OCI-LY1 (cell line): ENCODE measurements at regions not wholly inside any gene's neighbourhood (a gene's known extent, or its start where the extent isn't known, plus 50 kb on each side); places are given as distances from the start of the nearest gene placed in this dataset.

Experiments used
- EZH2 ChIP-seq: fragments of 200-600 bp; sonication (generic), shearing (Covaris generic); IDR thresholded peaks from 2 replicates; pipeline ENCODE4 v1.8.0; 2017; ENCODE audit warnings: borderline replicate concordance, mixed run types, mild to moderate bottlenecking, antibody characterized with exemption, low read length, moderate library complexity, mixed read lengths
- TF ChIP-seq, protein P1 (sequence below): fragments of 200-600 bp; sonication (generic), shearing (Covaris generic); IDR thresholded peaks from 2 replicates; pipeline ENCODE4 v1.5.1; 2017; ENCODE audit warnings: mild to moderate bottlenecking, antibody characterized with exemption, low read length, moderate library complexity, mixed read lengths

DNA sequence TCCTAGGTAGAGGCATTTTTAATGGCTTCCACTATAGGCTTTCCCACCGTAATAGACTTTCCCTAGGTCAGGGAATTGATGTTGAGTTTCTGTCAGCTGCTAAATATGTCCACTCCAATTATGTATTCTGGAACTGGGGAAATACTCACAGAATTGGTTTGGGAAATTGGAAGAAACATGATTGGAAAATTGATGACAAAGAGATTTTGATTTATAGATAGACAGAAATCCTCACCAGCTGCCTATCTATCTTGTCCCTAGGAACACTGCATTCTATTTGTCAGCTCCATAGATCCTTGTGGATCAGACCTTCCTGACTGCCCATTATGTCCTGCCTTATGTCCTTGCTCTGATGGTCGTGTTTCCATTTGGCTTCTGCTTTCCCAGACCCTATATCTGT lies 75.6 kb upstream of the TNIK start:
- TF ChIP-seq, protein P1, sequence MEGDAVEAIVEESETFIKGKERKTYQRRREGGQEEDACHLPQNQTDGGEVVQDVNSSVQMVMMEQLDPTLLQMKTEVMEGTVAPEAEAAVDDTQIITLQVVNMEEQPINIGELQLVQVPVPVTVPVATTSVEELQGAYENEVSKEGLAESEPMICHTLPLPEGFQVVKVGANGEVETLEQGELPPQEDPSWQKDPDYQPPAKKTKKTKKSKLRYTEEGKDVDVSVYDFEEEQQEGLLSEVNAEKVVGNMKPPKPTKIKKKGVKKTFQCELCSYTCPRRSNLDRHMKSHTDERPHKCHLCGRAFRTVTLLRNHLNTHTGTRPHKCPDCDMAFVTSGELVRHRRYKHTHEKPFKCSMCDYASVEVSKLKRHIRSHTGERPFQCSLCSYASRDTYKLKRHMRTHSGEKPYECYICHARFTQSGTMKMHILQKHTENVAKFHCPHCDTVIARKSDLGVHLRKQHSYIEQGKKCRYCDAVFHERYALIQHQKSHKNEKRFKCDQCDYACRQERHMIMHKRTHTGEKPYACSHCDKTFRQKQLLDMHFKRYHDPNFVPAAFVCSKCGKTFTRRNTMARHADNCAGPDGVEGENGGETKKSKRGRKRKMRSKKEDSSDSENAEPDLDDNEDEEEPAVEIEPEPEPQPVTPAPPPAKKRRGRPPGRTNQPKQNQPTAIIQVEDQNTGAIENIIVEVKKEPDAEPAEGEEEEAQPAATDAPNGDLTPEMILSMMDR: no peak
- no peak for TF ChIP-seq EZH2
